GM12878 (cell line): ENCODE measurements at regions not wholly inside any gene's neighbourhood (a gene's known extent, or its start where the extent isn't known, plus 50 kb on each side); places are given as distances from the start of the nearest gene placed in this dataset.

Source experiments
- ATAC-seq: fragments of 200-7000 bp; cut with Tn5 transposase; 3 replicates; pipeline ENCODE4 v1.9.1; 2020; ENCODE audit warnings: mild to moderate bottlenecking, moderate library complexity
- BruUV-seq: library from RNA; stranded (reverse); fragments of 400-500 nt; replicated peaks from 2 replicates; lab custom pipeline; 2021; lab: Mats Ljungman, UMichigan
- CTCF ChIA-PET: fragments of 300-600 bp; sonication (Branson Sonifier 250); formaldehyde crosslinking; extraction: SDS; loops from one replicate; lab custom pipeline; 2021; ENCODE audit warnings: inconsistent platforms; lab: Yijun Ruan, JAX
- POLR2A ChIA-PET: fragments of 350-600 bp; formaldehyde crosslinking; extraction: SDS; loops from one replicate; lab custom pipeline; 2021; ENCODE audit warnings: inconsistent platforms; lab: Charles Lee
- RAD21 ChIA-PET: fragments of 300-600 bp; sonication (Branson Sonifier 250); formaldehyde crosslinking; loops from one replicate; lab custom pipeline; 2023; ENCODE audit warnings: antibody characterized with exemption; ENCODE audit not compliant: unreplicated experiment; lab: Charles Lee
- SMC1A ChIA-PET: fragments of 300-600 bp; sonication (Branson Sonifier 250); formaldehyde crosslinking; loops from one replicate; lab custom pipeline; 2023; ENCODE audit not compliant: unreplicated experiment, uncharacterized antibody; lab: Charles Lee
- DNase-seq: peaks from one replicate; pipeline ENCODE4 v3.0.0-alpha.2; 2011; ENCODE audit warnings: low read depth, low spot score
- FAIRE-seq: peaks from 3 replicates; lab custom pipeline; 2011; peaks lifted over from hg19 to GRCh38; lab: Jason Lieb, UNC
- H2AFZ ChIP-seq: 2 replicates; pipeline ENCODE4 v1.6.0; 2011; ENCODE audit warnings: low read depth, low read length, control low read depth; ENCODE audit not compliant: control insufficient read depth
- H3K27ac ChIP-seq: 2 replicates; pipeline ENCODE4 v1.5.1; 2011; ENCODE audit warnings: control low read depth; ENCODE audit not compliant: control insufficient read depth, insufficient read depth
- H3K27me3 ChIP-seq, 2 experiments: replicated peaks in 1 of 2; 2 replicates each; pipeline versions ENCODE4 v1.6.0 to v1.6.1; 2011; ENCODE audit warnings: low read length in 1 of 2; ENCODE audit not compliant: control insufficient read depth in 2 of 2, insufficient read depth in 2 of 2
- H3K36me3 ChIP-seq, 2 experiments: 2 replicates each; pipeline ENCODE4 v1.5.1; 2011; ENCODE audit warnings: low read length in 1 of 2; ENCODE audit not compliant: control insufficient read depth in 2 of 2, insufficient read depth in 2 of 2
- H3K4me1 ChIP-seq: 2 replicates; pipeline ENCODE4 v1.6.1; 2011; ENCODE audit warnings: mild to moderate bottlenecking, low read length, moderate library complexity, mixed read lengths; ENCODE audit not compliant: control insufficient read depth, insufficient read depth
- H3K4me2 ChIP-seq: 2 replicates; pipeline ENCODE4 v1.6.0; 2011; ENCODE audit warnings: control low read depth; ENCODE audit not compliant: control insufficient read depth, insufficient read depth
- H3K4me3 ChIP-seq: fragments of 200-600 bp; sonication (generic); 2 replicates; pipeline ENCODE4 v1.5.1; 2016
- H3K79me2 ChIP-seq: 2 replicates; pipeline ENCODE4 v1.6.0; 2011; ENCODE audit warnings: low read length; ENCODE audit not compliant: control insufficient read depth, insufficient read depth
- H3K9ac ChIP-seq: 2 replicates; pipeline ENCODE4 v1.8.0; 2011; ENCODE audit warnings: low read length, control low read depth, mixed read lengths; ENCODE audit not compliant: control insufficient read depth, insufficient read depth
- H3K9me3 ChIP-seq: replicated peaks from 3 replicates; pipeline ENCODE4 v1.5.1; 2011; ENCODE audit warnings: mild to moderate bottlenecking, low read length; ENCODE audit not compliant: control insufficient read depth, insufficient read depth
- H4K20me1 ChIP-seq: 2 replicates; pipeline ENCODE4 v1.6.0; 2011; ENCODE audit not compliant: control insufficient read depth, insufficient read depth
- BRCA1 ChIP-seq: IDR thresholded peaks from 2 replicates; pipeline ENCODE4 v1.6.1; 2011; ENCODE audit warnings: low read depth, low read length, improper control_type of control experiment
- CHD2 ChIP-seq: IDR thresholded peaks from 2 replicates; pipeline ENCODE4 v1.6.1; 2011; ENCODE audit warnings: low read depth, low read length, improper control_type of control experiment, borderline replicate concordance
- MEF2B ChIP-seq: fragments of 450-650 bp; IDR thresholded peaks from 2 replicates; pipeline ENCODE4 v1.6.1; 2018; ENCODE audit warnings: mild to moderate bottlenecking, moderate library complexity; ENCODE audit not compliant: partially characterized antibody, poor library complexity, severe bottlenecking
- MTA2 ChIP-seq: fragments of 450-650 bp; IDR thresholded peaks from 2 replicates; pipeline ENCODE4 v1.6.1; 2016; ENCODE audit warnings: low read depth, mild to moderate bottlenecking, moderate library complexity
- TBL1XR1 ChIP-seq: IDR thresholded peaks from 2 replicates; pipeline ENCODE4 v1.6.1; 2012; ENCODE audit warnings: low read depth, low read length, improper control_type of control experiment
- WGBS: methylation state at CpG from one replicate; pipeline ENCODE4 v1.1.6; 2016; ENCODE audit warnings: low lambda C conversion rate; ENCODE audit not compliant: insufficient replicate concordance, insufficient coverage; ENCODE audit errors: missing lambda C conversion rate; 5-methylcytosine and 5-hydroxymethylcytosine counted together
- in situ Hi-C: fragments of 300-500 bp; cut with MboI; formaldehyde crosslinking; loops from 9 replicates; pipeline ENCODE4 v1.14.3; 2018; ENCODE audit warnings: mixed read lengths
- intact Hi-C: fragments of 100-400 bp; cut with micrococcal nuclease; formaldehyde crosslinking; loops from one replicate; pipeline ENCODE4 v1.14.2; 2022; ENCODE audit not compliant: unreplicated experiment
- TF ChIP-seq, protein P1 (sequence below): IDR thresholded peaks from 2 replicates; pipeline ENCODE4 v1.6.1; 2012; ENCODE audit warnings: low read depth, low read length, improper control_type of control experiment
- TF ChIP-seq, protein P2 (sequence below): fragments of 150-350 bp; IDR thresholded peaks from 2 replicates; pipeline ENCODE4 v1.6.1; 2016; ENCODE audit warnings: low read depth, low read length
- TF ChIP-seq, protein P3 (sequence below): fragments of 450-650 bp; IDR thresholded peaks from 2 replicates; pipeline ENCODE4 v1.6.1; 2017; ENCODE audit warnings: mild to moderate bottlenecking, moderate library complexity
- TF ChIP-seq, protein P4 (sequence below): fragments of 450-650 bp; IDR thresholded peaks from 2 replicates; pipeline ENCODE4 v1.6.1; 2017; ENCODE audit warnings: mild to moderate bottlenecking, moderate library complexity

DNA sequence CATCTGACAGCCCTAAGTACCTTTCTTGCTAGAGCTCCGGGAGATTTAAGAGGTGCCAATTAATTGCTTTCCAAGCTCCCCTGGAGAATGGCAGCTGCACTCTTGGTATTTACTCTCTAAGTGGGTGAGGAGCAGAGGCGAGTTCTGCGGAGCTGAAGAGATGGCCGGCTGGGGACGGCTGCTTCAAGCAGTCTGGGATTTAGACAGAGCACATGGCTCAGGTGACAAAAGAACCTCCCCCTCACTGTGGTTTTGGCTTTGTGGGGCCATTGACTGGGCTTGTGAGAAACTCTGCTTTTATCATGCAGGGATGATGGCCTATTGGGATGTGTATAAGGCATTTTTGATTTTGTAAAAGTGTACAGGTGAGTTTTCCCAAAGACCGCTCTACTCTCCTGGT is 239.3 kb upstream of the EEF2KMT start:
- RAD21 ChIA-PET, result no interaction called here
- ATAC-seq, result no peak
- no peak overlapping the region for H3K4me3 ChIP-seq
- TF ChIP-seq MEF2B, result no peak
- TF ChIP-seq, protein P1, sequence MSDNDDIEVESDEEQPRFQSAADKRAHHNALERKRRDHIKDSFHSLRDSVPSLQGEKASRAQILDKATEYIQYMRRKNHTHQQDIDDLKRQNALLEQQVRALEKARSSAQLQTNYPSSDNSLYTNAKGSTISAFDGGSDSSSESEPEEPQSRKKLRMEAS, result no peak
- TF ChIP-seq, protein P2, sequence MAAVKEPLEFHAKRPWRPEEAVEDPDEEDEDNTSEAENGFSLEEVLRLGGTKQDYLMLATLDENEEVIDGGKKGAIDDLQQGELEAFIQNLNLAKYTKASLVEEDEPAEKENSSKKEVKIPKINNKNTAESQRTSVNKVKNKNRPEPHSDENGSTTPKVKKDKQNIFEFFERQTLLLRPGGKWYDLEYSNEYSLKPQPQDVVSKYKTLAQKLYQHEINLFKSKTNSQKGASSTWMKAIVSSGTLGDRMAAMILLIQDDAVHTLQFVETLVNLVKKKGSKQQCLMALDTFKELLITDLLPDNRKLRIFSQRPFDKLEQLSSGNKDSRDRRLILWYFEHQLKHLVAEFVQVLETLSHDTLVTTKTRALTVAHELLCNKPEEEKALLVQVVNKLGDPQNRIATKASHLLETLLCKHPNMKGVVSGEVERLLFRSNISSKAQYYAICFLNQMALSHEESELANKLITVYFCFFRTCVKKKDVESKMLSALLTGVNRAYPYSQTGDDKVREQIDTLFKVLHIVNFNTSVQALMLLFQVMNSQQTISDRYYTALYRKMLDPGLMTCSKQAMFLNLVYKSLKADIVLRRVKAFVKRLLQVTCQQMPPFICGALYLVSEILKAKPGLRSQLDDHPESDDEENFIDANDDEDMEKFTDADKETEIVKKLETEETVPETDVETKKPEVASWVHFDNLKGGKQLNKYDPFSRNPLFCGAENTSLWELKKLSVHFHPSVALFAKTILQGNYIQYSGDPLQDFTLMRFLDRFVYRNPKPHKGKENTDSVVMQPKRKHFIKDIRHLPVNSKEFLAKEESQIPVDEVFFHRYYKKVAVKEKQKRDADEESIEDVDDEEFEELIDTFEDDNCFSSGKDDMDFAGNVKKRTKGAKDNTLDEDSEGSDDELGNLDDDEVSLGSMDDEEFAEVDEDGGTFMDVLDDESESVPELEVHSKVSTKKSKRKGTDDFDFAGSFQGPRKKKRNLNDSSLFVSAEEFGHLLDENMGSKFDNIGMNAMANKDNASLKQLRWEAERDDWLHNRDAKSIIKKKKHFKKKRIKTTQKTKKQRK, result no peak
- TF ChIP-seq, protein P3, sequence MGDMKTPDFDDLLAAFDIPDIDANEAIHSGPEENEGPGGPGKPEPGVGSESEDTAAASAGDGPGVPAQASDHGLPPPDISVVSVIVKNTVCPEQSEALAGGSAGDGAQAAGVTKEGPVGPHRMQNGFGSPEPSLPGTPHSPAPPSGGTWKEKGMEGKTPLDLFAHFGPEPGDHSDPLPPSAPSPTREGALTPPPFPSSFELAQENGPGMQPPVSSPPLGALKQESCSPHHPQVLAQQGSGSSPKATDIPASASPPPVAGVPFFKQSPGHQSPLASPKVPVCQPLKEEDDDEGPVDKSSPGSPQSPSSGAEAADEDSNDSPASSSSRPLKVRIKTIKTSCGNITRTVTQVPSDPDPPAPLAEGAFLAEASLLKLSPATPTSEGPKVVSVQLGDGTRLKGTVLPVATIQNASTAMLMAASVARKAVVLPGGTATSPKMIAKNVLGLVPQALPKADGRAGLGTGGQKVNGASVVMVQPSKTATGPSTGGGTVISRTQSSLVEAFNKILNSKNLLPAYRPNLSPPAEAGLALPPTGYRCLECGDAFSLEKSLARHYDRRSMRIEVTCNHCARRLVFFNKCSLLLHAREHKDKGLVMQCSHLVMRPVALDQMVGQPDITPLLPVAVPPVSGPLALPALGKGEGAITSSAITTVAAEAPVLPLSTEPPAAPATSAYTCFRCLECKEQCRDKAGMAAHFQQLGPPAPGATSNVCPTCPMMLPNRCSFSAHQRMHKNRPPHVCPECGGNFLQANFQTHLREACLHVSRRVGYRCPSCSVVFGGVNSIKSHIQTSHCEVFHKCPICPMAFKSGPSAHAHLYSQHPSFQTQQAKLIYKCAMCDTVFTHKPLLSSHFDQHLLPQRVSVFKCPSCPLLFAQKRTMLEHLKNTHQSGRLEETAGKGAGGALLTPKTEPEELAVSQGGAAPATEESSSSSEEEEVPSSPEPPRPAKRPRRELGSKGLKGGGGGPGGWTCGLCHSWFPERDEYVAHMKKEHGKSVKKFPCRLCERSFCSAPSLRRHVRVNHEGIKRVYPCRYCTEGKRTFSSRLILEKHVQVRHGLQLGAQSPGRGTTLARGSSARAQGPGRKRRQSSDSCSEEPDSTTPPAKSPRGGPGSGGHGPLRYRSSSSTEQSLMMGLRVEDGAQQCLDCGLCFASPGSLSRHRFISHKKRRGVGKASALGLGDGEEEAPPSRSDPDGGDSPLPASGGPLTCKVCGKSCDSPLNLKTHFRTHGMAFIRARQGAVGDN, result no peak
- TF ChIP-seq CHD2, result no peak
- no peak for TF ChIP-seq BRCA1
- no peak for TF ChIP-seq MTA2
- TF ChIP-seq, protein P4, sequence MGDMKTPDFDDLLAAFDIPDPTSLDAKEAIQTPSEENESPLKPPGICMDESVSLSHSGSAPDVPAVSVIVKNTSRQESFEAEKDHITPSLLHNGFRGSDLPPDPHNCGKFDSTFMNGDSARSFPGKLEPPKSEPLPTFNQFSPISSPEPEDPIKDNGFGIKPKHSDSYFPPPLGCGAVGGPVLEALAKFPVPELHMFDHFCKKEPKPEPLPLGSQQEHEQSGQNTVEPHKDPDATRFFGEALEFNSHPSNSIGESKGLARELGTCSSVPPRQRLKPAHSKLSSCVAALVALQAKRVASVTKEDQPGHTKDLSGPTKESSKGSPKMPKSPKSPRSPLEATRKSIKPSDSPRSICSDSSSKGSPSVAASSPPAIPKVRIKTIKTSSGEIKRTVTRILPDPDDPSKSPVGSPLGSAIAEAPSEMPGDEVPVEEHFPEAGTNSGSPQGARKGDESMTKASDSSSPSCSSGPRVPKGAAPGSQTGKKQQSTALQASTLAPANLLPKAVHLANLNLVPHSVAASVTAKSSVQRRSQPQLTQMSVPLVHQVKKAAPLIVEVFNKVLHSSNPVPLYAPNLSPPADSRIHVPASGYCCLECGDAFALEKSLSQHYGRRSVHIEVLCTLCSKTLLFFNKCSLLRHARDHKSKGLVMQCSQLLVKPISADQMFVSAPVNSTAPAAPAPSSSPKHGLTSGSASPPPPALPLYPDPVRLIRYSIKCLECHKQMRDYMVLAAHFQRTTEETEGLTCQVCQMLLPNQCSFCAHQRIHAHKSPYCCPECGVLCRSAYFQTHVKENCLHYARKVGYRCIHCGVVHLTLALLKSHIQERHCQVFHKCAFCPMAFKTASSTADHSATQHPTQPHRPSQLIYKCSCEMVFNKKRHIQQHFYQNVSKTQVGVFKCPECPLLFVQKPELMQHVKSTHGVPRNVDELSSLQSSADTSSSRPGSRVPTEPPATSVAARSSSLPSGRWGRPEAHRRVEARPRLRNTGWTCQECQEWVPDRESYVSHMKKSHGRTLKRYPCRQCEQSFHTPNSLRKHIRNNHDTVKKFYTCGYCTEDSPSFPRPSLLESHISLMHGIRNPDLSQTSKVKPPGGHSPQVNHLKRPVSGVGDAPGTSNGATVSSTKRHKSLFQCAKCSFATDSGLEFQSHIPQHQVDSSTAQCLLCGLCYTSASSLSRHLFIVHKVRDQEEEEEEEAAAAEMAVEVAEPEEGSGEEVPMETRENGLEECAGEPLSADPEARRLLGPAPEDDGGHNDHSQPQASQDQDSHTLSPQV, result no peak
- TF ChIP-seq TBL1XR1, result no peak
- TF ChIP-seq, all 136 proteins: peak for 0
- no peak overlapping the region for H3K9ac ChIP-seq
- intact Hi-C loops, result no loop called here
- no peaks in the 10 kb centered on the region for H3K36me3 ChIP-seq
- in situ Hi-C loops, result no loop called here
- CTCF ChIA-PET, result no interaction called here
- no peak overlapping the region for H3K4me2 ChIP-seq
- H3K4me1 ChIP-seq, result no peaks in the 10 kb centered on the region
- H3K79me2 ChIP-seq, result no peaks in the 10 kb centered on the region
- no peaks in the 10 kb centered on the region for H3K27me3 ChIP-seq
- SMC1A ChIA-PET, result interaction anchor here (1.0 kb wide), 1 partner anchor 18 kb away, joined by 3 read pairs; no protein-coding TSS in a partner anchor
- FAIRE-seq, result no peak
- H2AFZ ChIP-seq, result no peak overlapping the region
- H3K27ac ChIP-seq, result no peak overlapping the region
- H3K9me3 ChIP-seq, result no peaks in the 10 kb centered on the region
- WGBS, result 37% methylated on average over 6 of the region's 6 CpGs
- DNase-seq, result no peak
- H4K20me1 ChIP-seq, result no peaks in the 10 kb centered on the region
- POLR2A ChIA-PET, result no interaction called here
- BruUV-seq, result no TSS peak
